ENCODE measurements at regions not wholly inside any gene's neighbourhood (a gene's known extent, or its start where the extent isn't known, plus 50 kb on each side); places are given as distances from the start of the nearest gene placed in this dataset.

GRCh38 chr3:66756468-66757036 lies 241.6 kb upstream of the KBTBD8 start:
- ChIA-PET CTCF (ENCODE audit: partially characterized antibody) (interaction anchor here (0.6 to 2.3 kb wide), 3 partner anchors 8 to 93 kb away, joined by 3 to 4 read pairs (median 3); no protein-coding TSS in a partner anchor), POLR2A (ENCODE audit: partially characterized antibody) (no interaction called here)
- Histone ChIP-seq H3K27me3 (replicated peaks in 1 of 4; ENCODE audit: control insufficient read depth in 3 of 4, extremely low read depth in 1 of 4, insufficient read depth in 3 of 4, low read length in 3 of 4) (no peaks in the 10 kb centered on the region), H3K23ac (ENCODE audit: insufficient read length) (no peak overlapping the region), H2AK5ac (ENCODE audit: low read depth, low read length) (no peak overlapping the region), H3K4me3 (ENCODE audit: extremely low read depth in 1 of 4, insufficient read depth in 2 of 4, low read depth in 3 of 4, low read length in 4 of 4) (no peak overlapping the region), H4K5ac (ENCODE audit: insufficient read length, low read depth, low read length) (no peak overlapping the region), H4K8ac (ENCODE audit: extremely low read depth, insufficient read depth, low read length) (no peak overlapping the region), H3K4ac (replicated peaks; ENCODE audit: insufficient read length, low read depth, low read length) (no peak overlapping the region), H3K36me3 (ENCODE audit: control insufficient read depth in 2 of 4, insufficient read depth in 4 of 4, low read length in 3 of 4) (no peaks in the 10 kb centered on the region), H3K9ac (replicated peaks in 1 of 4; ENCODE audit: extremely low read depth in 1 of 4, low read depth in 3 of 4, low read length in 3 of 4) (no peak overlapping the region), H4K91ac (replicated peaks; ENCODE audit: insufficient read length, low read length) (no peak overlapping the region), H3K23me2 (ENCODE audit: low read depth, low read length) (no peaks in the 10 kb centered on the region; the same call in 1 of the 2 replicates), H3K9me3 (ENCODE audit: insufficient read depth in 2 of 2, low read depth in 1 of 2, low read length in 1 of 2) (no peaks in the 10 kb centered on the region), H3K79me1 (ENCODE audit: low read depth, low read length) (no peaks in the 10 kb centered on the region), H2BK120ac (replicated peaks; ENCODE audit: low read depth, low read length) (no peak overlapping the region), H3K18ac (ENCODE audit: extremely low read depth, low read length) (no peak overlapping the region), H3K27ac (ENCODE audit: low read depth, low read length) (no peak overlapping the region), H2BK12ac (ENCODE audit: low read depth, low read length) (no peak overlapping the region), H2AFZ (ENCODE audit: low read length) (no peak overlapping the region), H3K56ac (replicated peaks; ENCODE audit: insufficient read length, low read depth, low read length) (no peak overlapping the region), H2BK20ac (ENCODE audit: low read length) (no peak overlapping the region), H3K4me2 (ENCODE audit: insufficient read depth in 1 of 2, low read depth in 2 of 2, low read length in 2 of 2) (no peak overlapping the region), H3K79me2 (ENCODE audit: control insufficient read depth in 1 of 2, insufficient read depth in 2 of 2, low read length in 2 of 2) (no peaks in the 10 kb centered on the region), H2BK15ac (ENCODE audit: low read length) (no peak overlapping the region), H4K20me1 (replicated peaks in 1 of 2; ENCODE audit: control insufficient read depth in 1 of 2, insufficient read depth in 2 of 2, low read length in 2 of 2) (no peaks in the 10 kb centered on the region), H2BK5ac (ENCODE audit: low read depth, low read length) (no peak overlapping the region), H3K4me1 (replicated peaks in 1 of 4; ENCODE audit: control insufficient read depth in 3 of 4, insufficient read depth in 4 of 4, low read length in 3 of 4) (no peaks in the 10 kb centered on the region), H3K14ac (ENCODE audit: insufficient read length) (no peak overlapping the region)
- no peak for DNase-seq (ENCODE audit: low read depth in 1 of 2, low spot score in 2 of 2)
- no peak for FAIRE-seq
- WGBS, 2 experiments (ENCODE audit: extremely low coverage in 1 of 2, insufficient coverage in 1 of 2, insufficient read length in 1 of 2, insufficient replicate concordance in 2 of 2, low coverage in 1 of 2, low lambda C conversion rate in 2 of 2, missing lambda C conversion rate in 1 of 2): 86% methylated on average over 8 of the region's 8 CpGs; no CpG with 5 or more reads in 1 of the 2 experiments
- TF ChIP-seq EP300 (IDR thresholded peaks at IDR 0.05; ENCODE audit: borderline replicate concordance in 1 of 2, low read depth in 2 of 2, low read length in 2 of 2) (no peak), CHD2 (IDR thresholded peaks at IDR 0.05; ENCODE audit: low read length) (no peak), JUN (IDR thresholded peaks at IDR 0.05; ENCODE audit: low read depth, low read length) (no peak), SAP30 (IDR thresholded peaks at IDR 0.05; ENCODE audit: insufficient read depth, insufficient replicate concordance, low read length) (no peak), CTCF (IDR thresholded peaks at IDR 0.05; ENCODE audit: control extremely low read depth in 1 of 3, insufficient read depth in 1 of 3, low read depth in 1 of 3, low read length in 3 of 3) (peak in 2 of 3 experiments; percentile 7 to 12; a peak in 1 of 4 replicates), ATF3 (IDR thresholded peaks at IDR 0.05; ENCODE audit: insufficient read depth, low read depth, low read length) (no peak), POLR2AphosphoS5 (IDR thresholded peaks at IDR 0.05; ENCODE audit: low read depth, low read length) (no peak), CHD1 (IDR thresholded peaks at IDR 0.05; ENCODE audit: low read depth, low read length) (no peak), TAF7 (optimal IDR thresholded peaks at IDR 0.05; ENCODE audit: borderline replicate concordance, low read depth, low read length) (no peak), RXRA (IDR thresholded peaks at IDR 0.05; ENCODE audit: insufficient read depth, low read depth, low read length) (no peak)

Data from H1 (cell line).